T-cell (primary cell): ENCODE measurements at regions not wholly inside any gene's neighbourhood (a gene's known extent, or its start where the extent isn't known, plus 50 kb on each side); places are given as distances from the start of the nearest gene placed in this dataset.

Source experiments
- ATAC-seq, 4 experiments: fragments of 200-7000 bp in 3 of 4; fragments of 150-1000 bp in 1 of 4; cut with Tn5 transposase; replicated peaks in 1 of 4; 1 replicate in 3 of 4; 2 replicates in 1 of 4; pipeline ENCODE4 v1.10.0; 2021; ENCODE audit warnings: moderate library complexity in 3 of 4, mild to moderate bottlenecking in 2 of 4, moderate number of reproducible peaks in 1 of 4
- CTCF ChIA-PET, 2 donors: fragments of 300-600 bp; sonication (Branson Sonifier 250); formaldehyde crosslinking; loops; one replicate each; lab custom pipeline; 2022; ENCODE audit warnings: antibody characterized with exemption in 2 of 2; lab: Charles Lee
- POLR2A ChIA-PET, 2 donors: fragments of 300-600 bp; sonication (Branson Sonifier 250); formaldehyde crosslinking; loops; one replicate each; lab custom pipeline; 2022; ENCODE audit warnings: antibody characterized with exemption in 2 of 2; lab: Charles Lee
- DNase-seq, 35 experiments: peaks; one replicate each; pipeline versions ENCODE4 v3.0.0 to v3.0.0-alpha.2; 2013 to 2023
- H3K27ac ChIP-seq: one replicate; pipeline ENCODE4 v1.5.1; 2013; ENCODE audit warnings: low read length
- H3K27me3 ChIP-seq, 2 experiments: replicated peaks in 1 of 2; 1 replicate in 1 of 2; 2 replicates in 1 of 2; pipeline versions ENCODE4 v1.6.1 to v1.7.0; 2013; ENCODE audit warnings: low read length in 1 of 2, mixed read lengths in 1 of 2; ENCODE audit not compliant: control insufficient read depth in 2 of 2, insufficient read depth in 2 of 2; ENCODE audit errors: extremely low read depth in 1 of 2
- H3K36me3 ChIP-seq, 2 donors: 1 replicate in 1 of 2; 2 replicates in 1 of 2; pipeline versions ENCODE4 v1.6.1 to v1.7.0; 2013; ENCODE audit warnings: low read length in 1 of 2; ENCODE audit not compliant: control insufficient read depth in 2 of 2, insufficient read depth in 1 of 2; ENCODE audit errors: extremely low read depth in 1 of 2
- H3K4me1 ChIP-seq, 2 experiments: 1 replicate in 1 of 2; 2 replicates in 1 of 2; pipeline versions ENCODE4 v1.6.1 to v1.7.0; 2013; ENCODE audit warnings: low read length in 2 of 2, mixed read lengths in 1 of 2; ENCODE audit not compliant: insufficient read depth in 2 of 2, control insufficient read depth in 1 of 2; ENCODE audit errors: extremely low read depth in 1 of 2
- H3K4me3 ChIP-seq, 2 donors: 1 replicate in 1 of 2; 2 replicates in 1 of 2; pipeline versions ENCODE4 v1.5.1 to v1.7.0; 2013; ENCODE audit warnings: mild to moderate bottlenecking in 2 of 2, low read length in 1 of 2, moderate library complexity in 1 of 2; ENCODE audit not compliant: control insufficient read depth in 1 of 2; ENCODE audit errors: extremely low read depth in 1 of 2
- H3K9me3 ChIP-seq: 2 replicates; pipeline ENCODE4 v1.7.0; 2013
- H3K27ac Mint-ChIP-seq, 2 donors: one replicate each; pipeline ENCODE4 v1.8.0; 2020 to 2021; ENCODE audit warnings: mild to moderate bottlenecking in 2 of 2, mixed read lengths in 2 of 2
- H3K27me3 Mint-ChIP-seq, 2 donors: one replicate each; pipeline ENCODE4 v1.8.0; 2021 to 2022; ENCODE audit warnings: mixed read lengths in 2 of 2
- H3K36me3 Mint-ChIP-seq: one replicate; pipeline ENCODE4 v1.8.0; 2021; ENCODE audit warnings: mixed read lengths
- H3K4me1 Mint-ChIP-seq, 3 donors: one replicate each; pipeline ENCODE4 v1.8.0; 2020 to 2022; ENCODE audit warnings: mixed read lengths in 3 of 3, mild to moderate bottlenecking in 1 of 3
- H3K4me3 Mint-ChIP-seq, 3 donors: one replicate each; pipeline ENCODE4 v1.8.0; 2020 to 2022; ENCODE audit warnings: mild to moderate bottlenecking in 3 of 3, mixed read lengths in 3 of 3, moderate library complexity in 3 of 3
- H3K9me3 Mint-ChIP-seq, 3 donors: one replicate each; pipeline ENCODE4 v1.8.0; 2020 to 2022; ENCODE audit warnings: mixed read lengths in 3 of 3
- WGBS: methylation state at CpG from one replicate; pipeline ENCODE4 v1.1.5; 2013; ENCODE audit warnings: missing lambda C conversion rate; ENCODE audit not compliant: insufficient coverage; 5-methylcytosine and 5-hydroxymethylcytosine counted together

GRCh38 chr5:51275428-51275827 is 107.8 kb upstream of the ISL1 start:
- WGBS: 80% methylated on average over 1 of the region's 9 CpGs
- no peak overlapping the region for H3K4me3 Mint-ChIP-seq

GRCh38 chr5:51276250-51276649 is 107.0 kb upstream of the ISL1 start:
- no peaks in the 10 kb centered on the region for H3K9me3 ChIP-seq
- no peak for DNase-seq
- no peak for ATAC-seq
- H3K4me1 Mint-ChIP-seq: no peaks in the 10 kb centered on the region
- no peak overlapping the region for H3K27ac Mint-ChIP-seq
- H3K36me3 Mint-ChIP-seq: no peaks in the 10 kb centered on the region
- no peak overlapping the region for H3K4me3 Mint-ChIP-seq
- no peak overlapping the region for H3K27ac ChIP-seq
- no CpG with 5 or more reads among the region's 2 CpGs for WGBS
- peaks cover 9 to 14% (median 9%) of the 10 kb centered on the region in 3 donors for H3K9me3 Mint-ChIP-seq
- POLR2A ChIA-PET: no interaction called here
- H3K4me3 ChIP-seq: no peak overlapping the region
- no peaks in the 10 kb centered on the region for H3K27me3 ChIP-seq
- CTCF ChIA-PET: no interaction called here
- H3K36me3 ChIP-seq: no peaks in the 10 kb centered on the region
- H3K27me3 Mint-ChIP-seq: no peaks in the 10 kb centered on the region
- H3K4me1 ChIP-seq: no peaks in the 10 kb centered on the region

More at GRCh38 chr5:51275428-51275827, 107.8 kb upstream of the ISL1 start:
- H3K9me3 Mint-ChIP-seq: peaks cover 9 to 14% (median 9%) of the 10 kb centered on the region in 3 donors
- no peaks in the 10 kb centered on the region for H3K4me1 Mint-ChIP-seq
- DNase-seq (no peak), ATAC-seq (no peak)
- H3K36me3 Mint-ChIP-seq: no peaks in the 10 kb centered on the region
- ChIA-PET CTCF (no interaction called here), POLR2A (no interaction called here)
- Histone ChIP-seq H3K9me3 (no peaks in the 10 kb centered on the region), H3K27me3 (no peaks in the 10 kb centered on the region), H3K27ac (no peak overlapping the region), H3K4me1 (no peaks in the 10 kb centered on the region), H3K36me3 (no peaks in the 10 kb centered on the region), H3K4me3 (no peak overlapping the region)
- H3K27me3 Mint-ChIP-seq: no peaks in the 10 kb centered on the region
- no peak overlapping the region for H3K27ac Mint-ChIP-seq

DNA sequence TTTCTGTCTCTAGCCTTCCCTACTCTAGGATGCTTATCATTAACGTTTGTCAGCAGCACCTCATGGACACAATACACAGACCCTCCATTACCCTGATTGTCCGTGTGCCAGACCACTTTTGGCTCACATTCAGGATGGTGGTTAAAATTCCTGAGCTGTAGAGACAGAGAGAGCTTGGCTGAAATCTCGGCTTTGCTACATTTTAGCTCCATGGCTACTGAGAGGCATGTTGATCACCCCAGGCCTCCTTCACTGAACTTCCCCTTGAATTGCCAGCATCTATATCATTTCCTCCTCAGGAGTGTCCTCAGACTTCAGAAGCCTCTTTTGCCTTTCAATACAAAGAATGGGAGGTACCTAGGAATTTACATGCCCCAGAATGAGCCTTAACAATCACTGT is 104.7 kb upstream of the ISL1 start:
- Histone ChIP-seq H3K4me1 (no peaks in the 10 kb centered on the region), H3K4me3 (no peak overlapping the region), H3K27me3 (no peaks in the 10 kb centered on the region), H3K9me3 (no peaks in the 10 kb centered on the region), H3K36me3 (no peaks in the 10 kb centered on the region), H3K27ac (no peak overlapping the region)
- no peak for ATAC-seq
- H3K27me3 Mint-ChIP-seq: no peaks in the 10 kb centered on the region
- ChIA-PET POLR2A (no interaction called here), CTCF (no interaction called here)
- WGBS: 40% methylated on average over 1 of the region's 3 CpGs
- H3K4me1 Mint-ChIP-seq: no peaks in the 10 kb centered on the region
- no peak overlapping the region for H3K4me3 Mint-ChIP-seq
- DNase-seq: no peak
- H3K36me3 Mint-ChIP-seq: no peaks in the 10 kb centered on the region
- peak overlapping the region in 1 of 2 donors; percentile 36 for H3K27ac Mint-ChIP-seq
- H3K9me3 Mint-ChIP-seq: peaks cover 9 to 12% (median 11%) of the 10 kb centered on the region in 3 donors

GRCh38 chr5:51279983-51280706 is 103.1 kb upstream of the ISL1 start:
- H3K27me3 Mint-ChIP-seq: no peaks in the 10 kb centered on the region

DNA sequence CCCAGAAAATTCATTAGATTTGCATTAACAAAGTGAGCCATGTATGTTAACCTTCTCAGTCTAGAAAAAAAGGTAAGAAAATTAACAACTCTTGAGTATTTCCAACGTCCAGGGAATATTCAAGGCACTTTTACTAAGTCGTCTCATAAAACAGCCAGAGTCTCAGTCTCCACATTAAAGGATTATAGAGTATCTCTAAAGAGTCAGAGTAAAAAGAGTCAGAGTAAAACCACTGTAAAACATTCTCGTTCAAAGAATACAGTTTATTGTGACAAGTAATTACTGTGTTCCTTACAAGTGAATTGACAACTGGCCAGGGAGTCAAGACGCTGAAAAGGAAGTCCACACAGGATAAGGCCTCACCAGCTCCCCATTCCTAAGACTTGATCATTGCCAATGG is 97.2 kb upstream of the ISL1 start:
- ChIA-PET CTCF (no interaction called here), POLR2A (no interaction called here)
- Histone ChIP-seq H3K27me3 (no peaks in the 10 kb centered on the region), H3K4me1 (no peaks in the 10 kb centered on the region), H3K36me3 (no peaks in the 10 kb centered on the region), H3K27ac (no peak overlapping the region), H3K9me3 (no peaks in the 10 kb centered on the region), H3K4me3 (no peak overlapping the region)
- Mint-ChIP-seq H3K27ac (no peak overlapping the region), H3K4me3 (no peak overlapping the region), H3K9me3 (peaks cover 0 to 13% (median 3%) of the 10 kb centered on the region in 3 donors), H3K4me1 (no peaks in the 10 kb centered on the region), H3K27me3 (no peaks in the 10 kb centered on the region), H3K36me3 (no peaks in the 10 kb centered on the region)
- no CpG with 5 or more reads among the region's 4 CpGs for WGBS
- no peak for ATAC-seq
- no peak for DNase-seq

More at GRCh38 chr5:51279983-51280706, 103.1 kb upstream of the ISL1 start:
- Histone ChIP-seq H3K4me3 (no peak overlapping the region), H3K27me3 (no peaks in the 10 kb centered on the region), H3K4me1 (no peaks in the 10 kb centered on the region), H3K9me3 (no peaks in the 10 kb centered on the region), H3K36me3 (no peaks in the 10 kb centered on the region), H3K27ac (no peak overlapping the region)
- Mint-ChIP-seq H3K4me3 (no peak overlapping the region), H3K27ac (no peak overlapping the region), H3K36me3 (no peaks in the 10 kb centered on the region), H3K9me3 (peaks cover 9 to 12% (median 11%) of the 10 kb centered on the region in 3 donors), H3K4me1 (no peaks in the 10 kb centered on the region)
- POLR2A ChIA-PET: interaction anchor here in 1 of 2 donors (0.6 kb wide), 1 partner anchor 14 kb away, joined by 4 read pairs; no protein-coding TSS in a partner anchor
- DNase-seq: no peak
- no peak for ATAC-seq
- WGBS: 100% methylated on average over 1 of the region's 7 CpGs
- CTCF ChIA-PET: no interaction called here

- no peak for ATAC-seq
- Histone ChIP-seq H3K27me3 (no peaks in the 10 kb centered on the region), H3K4me1 (no peaks in the 10 kb centered on the region), H3K9me3 (no peaks in the 10 kb centered on the region), H3K36me3 (no peaks in the 10 kb centered on the region), H3K27ac (no peak overlapping the region), H3K4me3 (no peak overlapping the region)
- no peak overlapping the region for H3K27ac Mint-ChIP-seq
- POLR2A ChIA-PET: no interaction called here
- peaks cover 9 to 15% (median 12%) of the 10 kb centered on the region in 3 donors for H3K9me3 Mint-ChIP-seq
- H3K36me3 Mint-ChIP-seq: no peaks in the 10 kb centered on the region
- no peak overlapping the region for H3K4me3 Mint-ChIP-seq
- 83% methylated on average over 1 of the region's 2 CpGs for whole genome bisulfite sequencing
- H3K4me1 Mint-ChIP-seq: no peaks in the 10 kb centered on the region
- DNase-seq: no peak
- no peaks in the 10 kb centered on the region for H3K27me3 Mint-ChIP-seq
- CTCF ChIA-PET: no interaction called here
Measured at GRCh38 chr5:51302343-51302742, 80.9 kb upstream of the ISL1 start.
